Upper lobe of left lung (tissue), 4 donors: ENCODE measurements at regions not wholly inside any gene's neighbourhood (a gene's known extent, or its start where the extent isn't known, plus 50 kb on each side); places are given as distances from the start of the nearest gene placed in this dataset.

Experiments
- CTCF ChIP-seq, 6 experiments: fragments of 450-650 bp in 4 of 6; fragments of 200-600 bp in 2 of 6; sonication (generic) in 2 of 6; IDR thresholded peaks; one replicate each; pipeline ENCODE4 v1.5.1; 2016 to 2019; ENCODE audit warnings: antibody characterized with exemption in 6 of 6
- EP300 ChIP-seq, 4 donors: sonication (generic); formaldehyde crosslinking; IDR thresholded peaks; one replicate each; pipeline ENCODE4 v1.5.1; 2017; ENCODE audit warnings: antibody characterized with exemption in 4 of 4, control low read depth in 2 of 4
- POLR2AphosphoS5 ChIP-seq, 2 donors: sonication (generic); formaldehyde crosslinking; IDR thresholded peaks; one replicate each; pipeline ENCODE4 v1.5.1; 2017; ENCODE audit warnings: antibody characterized with exemption in 2 of 2

GRCh38 chr12:66767536-66767935, 88.7 kb upstream of the GRIP1 start:
- no peak for TF ChIP-seq CTCF (IDR thresholded peaks at IDR 0.05)
- TF ChIP-seq POLR2AphosphoS5 (IDR thresholded peaks at IDR 0.05): no peak
- no peak for TF ChIP-seq EP300 (IDR thresholded peaks at IDR 0.05)
